Epithelial cell of esophagus (primary cell): ENCODE measurements at regions not wholly inside any gene's neighbourhood (a gene's known extent, or its start where the extent isn't known, plus 50 kb on each side); places are given as distances from the start of the nearest gene placed in this dataset.

Experiments used
- DNase-seq: peaks from one replicate; pipeline ENCODE4 v3.0.0; 2010; ENCODE audit warnings: low read depth
- H3K4me3 ChIP-seq: 2 replicates; pipeline ENCODE4 v1.5.1; 2011; ENCODE audit warnings: mild to moderate bottlenecking, low read length, control low read depth
- CTCF ChIP-seq: IDR thresholded peaks from 2 replicates; pipeline ENCODE4 v1.5.1; 2011; ENCODE audit warnings: low read depth, mild to moderate bottlenecking, low read length, control low read depth, inconsistent platforms; ENCODE audit not compliant: insufficient read depth; ENCODE audit errors: missing control alignments

GRCh38 chr16:50970281-50970680, 180.8 kb downstream of the SALL1 start:
- no peak for TF ChIP-seq CTCF
- DNase-seq = no peak
- no peak overlapping the region for H3K4me3 ChIP-seq

GRCh38 chr16:50967827-50968612, 183.1 kb downstream of the SALL1 start:
- no peak for TF ChIP-seq CTCF
- DNase-seq = no peak
- H3K4me3 ChIP-seq = no peak overlapping the region

- no peak for TF ChIP-seq CTCF
- no peak overlapping the region for H3K4me3 ChIP-seq
- no peak for DNase-seq
Measured at GRCh38 chr16:50964491-50964890, 186.6 kb downstream of the SALL1 start.

- TF ChIP-seq CTCF = no peak
- H3K4me3 ChIP-seq = no peak overlapping the region
- DNase-seq = peak; percentile 17
Measured at GRCh38 chr16:50961952-50962351, 189.1 kb downstream of the SALL1 start.

GRCh38 chr16:50960517-50961202, 190.4 kb downstream of the SALL1 start:
- H3K4me3 ChIP-seq = no peak overlapping the region
- no peak for TF ChIP-seq CTCF
- DNase-seq = no peak

GRCh38 chr16:50957056-50957455, 194.0 kb downstream of the SALL1 start:
- H3K4me3 ChIP-seq = no peak overlapping the region
- TF ChIP-seq CTCF = no peak
- no peak for DNase-seq

- no peak for TF ChIP-seq CTCF
- H3K4me3 ChIP-seq = no peak overlapping the region
- no peak for DNase-seq
Measured at GRCh38 chr16:50956637-50957036, 194.4 kb downstream of the SALL1 start.
